Epithelial cell of esophagus (primary cell): ENCODE measurements at regions not wholly inside any gene's neighbourhood (a gene's known extent, or its start where the extent isn't known, plus 50 kb on each side); places are given as distances from the start of the nearest gene placed in this dataset.

Experiments used
- DNase-seq: peaks from one replicate; pipeline ENCODE4 v3.0.0; 2010; ENCODE audit warnings: low read depth
- H3K4me3 ChIP-seq: 2 replicates; pipeline ENCODE4 v1.5.1; 2011; ENCODE audit warnings: mild to moderate bottlenecking, low read length, control low read depth
- CTCF ChIP-seq: IDR thresholded peaks from 2 replicates; pipeline ENCODE4 v1.5.1; 2011; ENCODE audit warnings: low read depth, mild to moderate bottlenecking, low read length, control low read depth, inconsistent platforms; ENCODE audit not compliant: insufficient read depth; ENCODE audit errors: missing control alignments

- H3K4me3 ChIP-seq, result no peak overlapping the region
- DNase-seq, result no peak
- TF ChIP-seq CTCF, result no peak
Observed at GRCh38 chr10:109706026-109706560, 217.2 kb downstream of the XPNPEP1 start.

GRCh38 chr10:109701633-109702215, 221.6 kb downstream of the XPNPEP1 start:
- DNase-seq, result no peak
- TF ChIP-seq CTCF, result no peak
- no peak overlapping the region for H3K4me3 ChIP-seq

- H3K4me3 ChIP-seq, result no peak overlapping the region
- no peak for TF ChIP-seq CTCF
- no peak for DNase-seq
Observed at GRCh38 chr10:109698882-109699664, 224.2 kb downstream of the XPNPEP1 start.

GRCh38 chr10:109698086-109698485, 225.2 kb downstream of the XPNPEP1 start:
- no peak for TF ChIP-seq CTCF
- H3K4me3 ChIP-seq, result no peak overlapping the region
- DNase-seq, result no peak

GRCh38 chr10:109696981-109697775, 226.1 kb downstream of the XPNPEP1 start:
- H3K4me3 ChIP-seq, result no peak overlapping the region
- TF ChIP-seq CTCF, result no peak
- no peak for DNase-seq

- no peak for TF ChIP-seq CTCF
- H3K4me3 ChIP-seq, result no peak overlapping the region
- DNase-seq, result no peak
Observed at GRCh38 chr10:109696462-109696861, 226.8 kb downstream of the XPNPEP1 start.
